SK-N-SH (cell line): ENCODE measurements at regions not wholly inside any gene's neighbourhood (a gene's known extent, or its start where the extent isn't known, plus 50 kb on each side); places are given as distances from the start of the nearest gene placed in this dataset.

Experiments used
- CTCF ChIA-PET: fragments of 300-600, 350-600 bp; formaldehyde crosslinking; extraction: SDS; loops from one replicate; lab custom pipeline; 2021; lab: Yijun Ruan, JAX
- POLR2A ChIA-PET: fragments of 350-600 bp; sonication (Branson Sonifier 250); formaldehyde crosslinking; extraction: SDS; loops from one replicate; lab custom pipeline; 2020; ENCODE audit warnings: antibody characterized with exemption, inconsistent platforms; lab: Yijun Ruan, JAX
- DNase-seq: peaks from one replicate; pipeline ENCODE4 v3.0.0; 2012
- H2AFZ ChIP-seq: fragments of 200-600 bp; sonication (generic); 2 replicates; pipeline ENCODE4 v1.8.1; 2016; ENCODE audit warnings: antibody characterized with exemption, mild to moderate bottlenecking, low read depth
- H3F3A ChIP-seq: fragments of 200-600 bp; sonication (generic); replicated peaks from 2 replicates; pipeline ENCODE3; 2016; ENCODE audit warnings: antibody characterized with exemption, mild to moderate bottlenecking; ENCODE audit not compliant: insufficient read depth
- H3K27ac ChIP-seq, 2 experiments: fragments of 200-500 bp in 1 of 2; fragments of 200-600 bp in 1 of 2; sonication (Bioruptor generic) in 1 of 2; sonication (generic), shearing (Covaris generic) in 1 of 2; 2 replicates each; pipeline versions ENCODE4 v1.5.1 to v1.6.1; 2014 to 2016; ENCODE audit warnings: low read depth in 2 of 2, inconsistent platforms in 1 of 2, low read length in 1 of 2, mild to moderate bottlenecking in 1 of 2, mixed read lengths in 1 of 2
- H3K27me3 ChIP-seq: fragments of 200-600 bp; sonication (generic), shearing (Covaris generic); 2 replicates; pipeline ENCODE4 v1.6.1; 2016; ENCODE audit warnings: mixed run types; ENCODE audit not compliant: insufficient read depth
- H3K36me3 ChIP-seq, 2 experiments: fragments of 200-500 bp in 1 of 2; fragments of 200-600 bp in 1 of 2; sonication (Bioruptor generic) in 1 of 2; sonication (generic) in 1 of 2; replicated peaks in 1 of 2; 2 replicates each; pipeline versions ENCODE3 to v1.5.1; 2014 to 2016; ENCODE audit warnings: low read length in 1 of 2, mild to moderate bottlenecking in 1 of 2; ENCODE audit not compliant: insufficient read depth in 2 of 2, control insufficient read depth in 1 of 2
- H3K4me1 ChIP-seq, 2 experiments: fragments of 200-500 bp in 1 of 2; fragments of 200-600 bp in 1 of 2; sonication (Bioruptor generic) in 1 of 2; sonication (generic), shearing (Covaris generic) in 1 of 2; 2 replicates each; pipeline versions ENCODE4 v1.5.1 to v1.6.1; 2014 to 2016; ENCODE audit warnings: low read depth in 1 of 2, low read length in 1 of 2, mixed run types in 1 of 2; ENCODE audit not compliant: insufficient read depth in 2 of 2, control insufficient read depth in 1 of 2
- H3K4me2 ChIP-seq: fragments of 200-600 bp; sonication (generic), shearing (Covaris generic); 2 replicates; pipeline ENCODE4 v1.6.1; 2017; ENCODE audit warnings: mixed run types
- H3K4me3 ChIP-seq, 2 experiments: fragments of 200-500 bp in 1 of 2; fragments of 200-600 bp in 1 of 2; sonication (Bioruptor generic) in 1 of 2; sonication (generic), shearing (Covaris generic) in 1 of 2; 2 replicates each; pipeline versions ENCODE4 v1.5.1 to v1.8.1; 2014 to 2016; ENCODE audit warnings: low read depth in 2 of 2, inconsistent platforms in 1 of 2, low read length in 1 of 2, mild to moderate bottlenecking in 1 of 2, mixed read lengths in 1 of 2, moderate library complexity in 1 of 2
- H3K79me2 ChIP-seq: fragments of 200-600 bp; sonication (generic); 2 replicates; pipeline ENCODE4 v1.8.1; 2017; ENCODE audit warnings: mild to moderate bottlenecking; ENCODE audit not compliant: insufficient read depth
- H3K9ac ChIP-seq: fragments of 200-600 bp; sonication (generic); 2 replicates; pipeline ENCODE4 v1.6.1; 2017; ENCODE audit warnings: mixed run types
- H3K9me2 ChIP-seq: fragments of 200-600 bp; sonication (generic); 2 replicates; pipeline ENCODE4 v1.6.1; 2017; ENCODE audit warnings: mixed run types
- H3K9me3 ChIP-seq: fragments of 200-600 bp; sonication (generic); 2 replicates; pipeline ENCODE4 v1.6.1; 2017; ENCODE audit warnings: mixed run types, mild to moderate bottlenecking, moderate library complexity
- H4K20me1 ChIP-seq: fragments of 200-600 bp; sonication (generic); 2 replicates; pipeline ENCODE4 v1.6.1; 2017; ENCODE audit warnings: mild to moderate bottlenecking, mixed run types; ENCODE audit not compliant: insufficient read depth
- ELF1 ChIP-seq: IDR thresholded peaks from 2 replicates; pipeline ENCODE4 v1.4.0; 2012
- EP300 ChIP-seq, 2 experiments: IDR thresholded peaks; 2 replicates each; pipeline versions ENCODE4 v1.4.0 to v1.6.1; 2012; ENCODE audit warnings: borderline replicate concordance in 1 of 2, low read depth in 1 of 2, low read length in 1 of 2
- FOSL2 ChIP-seq: IDR thresholded peaks from 2 replicates; pipeline ENCODE4 v1.4.0; 2012; ENCODE audit warnings: low read depth, mild to moderate bottlenecking, moderate library complexity, borderline replicate concordance
- IRF3 ChIP-seq: fragments of 150-350 bp; IDR thresholded peaks from 2 replicates; pipeline ENCODE4 v1.6.1; 2016; ENCODE audit warnings: mild to moderate bottlenecking, low read depth, low read length
- JUND ChIP-seq: IDR thresholded peaks from 2 replicates; pipeline ENCODE4 v1.4.0; 2012
- MEF2A ChIP-seq: IDR thresholded peaks from 2 replicates; pipeline ENCODE4 v1.4.0; 2012; ENCODE audit warnings: low read depth, borderline replicate concordance
- PBX3 ChIP-seq: IDR thresholded peaks from 2 replicates; pipeline ENCODE4; 2012
- RAD21 ChIP-seq: IDR thresholded peaks from 2 replicates; pipeline ENCODE4 v1.6.1; 2012; ENCODE audit warnings: mild to moderate bottlenecking, low read length
- RCOR1 ChIP-seq: fragments of 150-350 bp; IDR thresholded peaks from 2 replicates; pipeline ENCODE4 v1.6.1; 2017; ENCODE audit warnings: antibody characterized with exemption, low read length
- RFX5 ChIP-seq: IDR thresholded peaks from 2 replicates; pipeline ENCODE4 v1.6.1; 2012; ENCODE audit warnings: mild to moderate bottlenecking, improper control_type of control experiment, low read length
- TCF12 ChIP-seq: IDR thresholded peaks from 2 replicates; pipeline ENCODE4 v1.4.0; 2012
- USF1 ChIP-seq: IDR thresholded peaks from 2 replicates; pipeline ENCODE4 v1.4.0; 2012; ENCODE audit warnings: low read depth, borderline replicate concordance
- USF2 ChIP-seq: fragments of 150-350 bp; IDR thresholded peaks from 2 replicates; pipeline ENCODE4 v1.6.1; 2017; ENCODE audit warnings: antibody characterized with exemption, low read length, low read depth, borderline replicate concordance
- ZBTB33 ChIP-seq: IDR thresholded peaks from 2 replicates; pipeline ENCODE4 v1.4.0; 2012; ENCODE audit warnings: low read depth, borderline replicate concordance
- whole genome bisulfite sequencing: methylation state at CpG from one replicate; pipeline ENCODE4 v1.1.6; 2017; ENCODE audit warnings: low lambda C conversion rate; 5-methylcytosine and 5-hydroxymethylcytosine counted together

GRCh38 chr22:34903416-34903815, 162.5 kb upstream of the ISX start:
- Histone ChIP-seq H3K9ac (no peak overlapping the region), H3K36me3 (no peaks in the 10 kb centered on the region), H3K27me3 (no peaks in the 10 kb centered on the region)
- TF ChIP-seq RAD21: no peak
- TF ChIP-seq JUND: no peak
- no peak for TF ChIP-seq RCOR1
- TF ChIP-seq MEF2A: no peak
- no peak for TF ChIP-seq ZBTB33
- TF ChIP-seq USF2: no peak
- no peak for TF ChIP-seq FOSL2
- no peak for TF ChIP-seq USF1
- TF ChIP-seq PBX3: no peak
- no peak for TF ChIP-seq TCF12
- TF ChIP-seq IRF3: no peak
- no peak for TF ChIP-seq ELF1
- TF ChIP-seq RFX5: no peak
- TF ChIP-seq EP300 (IDR thresholded peaks at IDR 0.05; ENCODE audit: borderline replicate concordance in 1 of 2, low read depth in 1 of 2, low read length in 1 of 2): no peak
- TF ChIP-seq, all 33 proteins: peak for 0
- Histone ChIP-seq H3K4me3 (no peak overlapping the region), H2AFZ (no peak overlapping the region), H3K27ac (no peak overlapping the region), H4K20me1 (no peaks in the 10 kb centered on the region), H3K4me1 (no peaks in the 10 kb centered on the region), H3K9me3 (no peaks in the 10 kb centered on the region), H3K4me2 (no peak overlapping the region), H3K9me2 (no peaks in the 10 kb centered on the region), H3K79me2 (no peaks in the 10 kb centered on the region), H3F3A (no peaks in the 10 kb centered on the region)
- no peak for DNase-seq
- 7% methylated on average over 4 of the region's 4 CpGs for WGBS
- ChIA-PET CTCF (no interaction called here), POLR2A (no interaction called here)
